H1 (cell line): ENCODE measurements at regions not wholly inside any gene's neighbourhood (a gene's known extent, or its start where the extent isn't known, plus 50 kb on each side); places are given as distances from the start of the nearest gene placed in this dataset.

Source experiments
- CTCF ChIA-PET: fragments of 300-600 bp; sonication (Branson Sonifier 250); formaldehyde crosslinking; loops from one replicate; lab custom pipeline; 2021; ENCODE audit not compliant: partially characterized antibody; lab: Charles Lee
- POLR2A ChIA-PET: fragments of 300-600 bp; sonication (Branson Sonifier 250); formaldehyde crosslinking; loops from one replicate; lab custom pipeline; 2021; ENCODE audit warnings: inconsistent platforms; ENCODE audit not compliant: partially characterized antibody; lab: Charles Lee
- DNase-seq, 2 experiments: peaks; one replicate each; pipeline versions ENCODE4 v3.0.0 to v3.0.0-alpha.2; 2010 to 2022; ENCODE audit warnings: low spot score in 2 of 2, low read depth in 1 of 2, mixed read lengths in 1 of 2
- FAIRE-seq: peaks from 2 replicates; lab custom pipeline; 2011; peaks lifted over from hg19 to GRCh38; lab: Jason Lieb, UNC
- H2AFZ ChIP-seq: 2 replicates; pipeline ENCODE4 v1.8.1; 2012; ENCODE audit warnings: low read length, inconsistent platforms
- H2AK5ac ChIP-seq: 2 replicates; pipeline ENCODE4 v1.6.1; 2013; ENCODE audit warnings: low read depth, low read length
- H2BK120ac ChIP-seq: replicated peaks from 2 replicates; pipeline ENCODE3; 2013; ENCODE audit warnings: low read depth, low read length, inconsistent platforms
- H2BK12ac ChIP-seq: 2 replicates; pipeline ENCODE4 v1.6.1; 2013; ENCODE audit warnings: low read depth, low read length
- H2BK15ac ChIP-seq: 2 replicates; pipeline ENCODE4 v1.6.1; 2013; ENCODE audit warnings: low read length
- H2BK20ac ChIP-seq: 2 replicates; pipeline ENCODE4 v1.6.1; 2013; ENCODE audit warnings: low read length
- H2BK5ac ChIP-seq: 2 replicates; pipeline ENCODE4 v1.6.1; 2013; ENCODE audit warnings: low read depth, low read length
- H3K14ac ChIP-seq: 2 replicates; pipeline ENCODE4 v1.6.1; 2013; ENCODE audit warnings: inconsistent platforms; ENCODE audit not compliant: insufficient read length
- H3K18ac ChIP-seq: 2 replicates; pipeline ENCODE4 v1.6.1; 2013; ENCODE audit warnings: low read length; ENCODE audit errors: extremely low read depth
- H3K23ac ChIP-seq: 2 replicates; pipeline ENCODE4 v1.6.1; 2013; ENCODE audit warnings: inconsistent platforms; ENCODE audit not compliant: insufficient read length
- H3K23me2 ChIP-seq: 2 replicates; pipeline ENCODE4 v1.6.1; 2013; ENCODE audit warnings: low read depth, low read length
- H3K27ac ChIP-seq: 2 replicates; pipeline ENCODE4 v1.6.1; 2011; ENCODE audit warnings: low read depth, low read length, inconsistent platforms
- H3K27me3 ChIP-seq, 4 experiments: replicated peaks in 1 of 4; 1 replicate in 1 of 4; 2 replicates in 3 of 4; pipeline versions ENCODE4 v1.6.1 to v1.8.1; 2011 to 2013; ENCODE audit warnings: low read length in 3 of 4, mild to moderate bottlenecking in 3 of 4, inconsistent platforms in 2 of 4, mixed read lengths in 2 of 4, moderate library complexity in 1 of 4; ENCODE audit not compliant: control insufficient read depth in 3 of 4, insufficient read depth in 3 of 4; ENCODE audit errors: extremely low read depth in 1 of 4
- H3K36me3 ChIP-seq, 4 experiments: 2 replicates each; pipeline versions ENCODE4 v1.6.1 to v1.8.1; 2011 to 2013; ENCODE audit warnings: mild to moderate bottlenecking in 4 of 4, low read length in 3 of 4, moderate library complexity in 2 of 4, control low read depth in 1 of 4, inconsistent platforms in 1 of 4; ENCODE audit not compliant: insufficient read depth in 4 of 4, control insufficient read depth in 2 of 4
- H3K4ac ChIP-seq: replicated peaks from 2 replicates; pipeline ENCODE3; 2013; ENCODE audit warnings: low read length, low read depth, mixed read lengths, inconsistent platforms; ENCODE audit not compliant: insufficient read length
- H3K4me1 ChIP-seq, 4 experiments: replicated peaks in 1 of 4; 1 replicate in 1 of 4; 2 replicates in 3 of 4; pipeline versions ENCODE4 v1.6.1 to v1.8.1; 2011 to 2013; ENCODE audit warnings: low read length in 3 of 4, inconsistent platforms in 2 of 4, mixed read lengths in 1 of 4; ENCODE audit not compliant: insufficient read depth in 4 of 4, control insufficient read depth in 3 of 4
- H3K4me2 ChIP-seq, 2 experiments: 2 replicates each; pipeline versions ENCODE4 v1.6.1 to v1.8.1; 2011 to 2013; ENCODE audit warnings: low read depth in 2 of 2, low read length in 2 of 2, control low read depth in 1 of 2, inconsistent platforms in 1 of 2, mild to moderate bottlenecking in 1 of 2; ENCODE audit not compliant: insufficient read depth in 1 of 2
- H3K4me3 ChIP-seq, 4 experiments: fragments of 200-600, 300-600 bp in 1 of 4; sonication (generic), shearing (Covaris generic), sonication (Bioruptor Twin) in 1 of 4; 2 replicates each; pipeline versions ENCODE4 v1.5.1 to v1.8.1; 2011 to 2016; ENCODE audit warnings: low read length in 4 of 4, low read depth in 3 of 4, control low read depth in 2 of 4, inconsistent platforms in 2 of 4, mild to moderate bottlenecking in 2 of 4, mixed read lengths in 1 of 4, moderate library complexity in 1 of 4; ENCODE audit not compliant: insufficient read depth in 2 of 4; ENCODE audit errors: extremely low read depth in 1 of 4
- H3K56ac ChIP-seq: replicated peaks from 2 replicates; pipeline ENCODE3; 2013; ENCODE audit warnings: low read depth, mild to moderate bottlenecking, mixed read lengths, low read length, inconsistent platforms; ENCODE audit not compliant: insufficient read length
- H3K79me1 ChIP-seq: 2 replicates; pipeline ENCODE4 v1.6.1; 2013; ENCODE audit warnings: low read depth, low read length, control low read depth
- H3K79me2 ChIP-seq, 2 experiments: 2 replicates each; pipeline versions ENCODE4 v1.6.1 to v1.8.1; 2012 to 2013; ENCODE audit warnings: low read length in 2 of 2, mild to moderate bottlenecking in 2 of 2, inconsistent platforms in 1 of 2; ENCODE audit not compliant: insufficient read depth in 2 of 2, control insufficient read depth in 1 of 2
- H3K9ac ChIP-seq, 4 experiments: replicated peaks in 1 of 4; 1 replicate in 1 of 4; 2 replicates in 3 of 4; pipeline versions ENCODE4 v1.6.1 to v1.8.1; 2011 to 2013; ENCODE audit warnings: low read depth in 3 of 4, low read length in 3 of 4, control low read depth in 2 of 4, mild to moderate bottlenecking in 2 of 4, moderate library complexity in 2 of 4, inconsistent platforms in 1 of 4; ENCODE audit errors: extremely low read depth in 1 of 4
- H3K9me3 ChIP-seq, 2 experiments: 2 replicates each; pipeline versions ENCODE4 v1.6.1 to v1.8.1; 2012 to 2013; ENCODE audit warnings: mild to moderate bottlenecking in 2 of 2, moderate library complexity in 2 of 2, control low read depth in 1 of 2, inconsistent platforms in 1 of 2, low read depth in 1 of 2, low read length in 1 of 2, mixed read lengths in 1 of 2; ENCODE audit not compliant: insufficient read depth in 2 of 2
- H4K20me1 ChIP-seq, 2 experiments: replicated peaks in 1 of 2; 2 replicates each; pipeline versions ENCODE3 to v1.8.1; 2011 to 2013; ENCODE audit warnings: inconsistent platforms in 2 of 2, low read length in 2 of 2, mild to moderate bottlenecking in 1 of 2; ENCODE audit not compliant: insufficient read depth in 2 of 2, control insufficient read depth in 1 of 2
- H4K5ac ChIP-seq: 2 replicates; pipeline ENCODE4 v1.6.1; 2013; ENCODE audit warnings: low read length, low read depth, mixed read lengths, inconsistent platforms; ENCODE audit not compliant: insufficient read length
- H4K8ac ChIP-seq: 2 replicates; pipeline ENCODE4 v1.8.0; 2013; ENCODE audit warnings: mild to moderate bottlenecking, moderate library complexity, low read length, inconsistent platforms; ENCODE audit not compliant: insufficient read depth; ENCODE audit errors: extremely low read depth
- H4K91ac ChIP-seq: replicated peaks from 2 replicates; pipeline ENCODE3; 2013; ENCODE audit warnings: low read length, mixed read lengths, inconsistent platforms; ENCODE audit not compliant: insufficient read length
- ATF2 ChIP-seq: IDR thresholded peaks from 2 replicates; pipeline ENCODE4 v1.6.1; 2012; ENCODE audit warnings: low read length, inconsistent platforms
- TAF7 ChIP-seq: optimal IDR thresholded peaks from 2 replicates; pipeline ENCODE3; 2011; ENCODE audit warnings: low read depth, mild to moderate bottlenecking, inconsistent platforms, low read length, moderate library complexity, borderline replicate concordance
- WGBS, 2 experiments: shearing (Covaris generic) in 1 of 2; methylation state at CpG; one replicate each; pipeline versions ENCODE4 v1.1.6 to v1.1.7; 2013 to 2015; ENCODE audit warnings: low lambda C conversion rate in 2 of 2, mixed read lengths in 2 of 2, inconsistent platforms in 1 of 2, low coverage in 1 of 2, missing lambda C conversion rate in 1 of 2; ENCODE audit not compliant: insufficient replicate concordance in 2 of 2, insufficient coverage in 1 of 2, insufficient read length in 1 of 2; ENCODE audit errors: extremely low coverage in 1 of 2, missing lambda C conversion rate in 1 of 2; 5-methylcytosine and 5-hydroxymethylcytosine counted together

GRCh38 chr16:79892278-79892677, 291.7 kb upstream of the MAF start:
- Histone ChIP-seq H3K18ac (no peak overlapping the region), H4K91ac (no peak overlapping the region), H4K8ac (no peak overlapping the region), H3K4me2 (no peak overlapping the region), H3K79me1 (no peaks in the 10 kb centered on the region), H3K4ac (no peak overlapping the region), H2BK20ac (no peak overlapping the region), H3K23me2 (no peaks in the 10 kb centered on the region), H4K20me1 (no peaks in the 10 kb centered on the region), H3K27me3 (no peaks in the 10 kb centered on the region), H2AFZ (no peak overlapping the region), H4K5ac (no peak overlapping the region), H3K14ac (no peak overlapping the region), H3K56ac (no peak overlapping the region), H3K9me3 (no peaks in the 10 kb centered on the region), H3K27ac (no peak overlapping the region), H3K36me3 (no peaks in the 10 kb centered on the region), H2BK12ac (no peak overlapping the region), H2AK5ac (no peak overlapping the region), H3K9ac (no peak overlapping the region), H2BK5ac (no peak overlapping the region), H2BK15ac (no peak overlapping the region), H3K23ac (no peak overlapping the region), H3K4me3 (no peak overlapping the region), H3K79me2 (no peaks in the 10 kb centered on the region), H2BK120ac (no peak overlapping the region), H3K4me1 (no peaks in the 10 kb centered on the region)
- FAIRE-seq (no peak), DNase-seq (no peak)
- ChIA-PET CTCF (no interaction called here), POLR2A (no interaction called here)
- TF ChIP-seq TAF7: no peak
- no peak for TF ChIP-seq ATF2
- 92% methylated on average over 3 of the region's 3 CpGs; no CpG with 5 or more reads in 1 of the 2 experiments for WGBS, 2 experiments
